Prostate gland (tissue), 2 donors: ENCODE measurements at regions not wholly inside any gene's neighbourhood (a gene's known extent, or its start where the extent isn't known, plus 50 kb on each side); places are given as distances from the start of the nearest gene placed in this dataset.

ENCODE experiments used
- POLR2A ChIP-seq: fragments of 450-650 bp; IDR thresholded peaks from one replicate; pipeline ENCODE4 v1.6.1; 2016; ENCODE audit warnings: antibody characterized with exemption, mild to moderate bottlenecking
- TF ChIP-seq, protein P1 (sequence below), 4 experiments: fragments of 200-600 bp in 2 of 4; fragments of 450-650 bp in 2 of 4; sonication (generic) in 2 of 4; IDR thresholded peaks; 1 replicate in 3 of 4; 2 replicates in 1 of 4; pipeline ENCODE4 v1.5.1; 2016 to 2019; ENCODE audit warnings: antibody characterized with exemption in 4 of 4, mild to moderate bottlenecking in 2 of 4, moderate library complexity in 2 of 4

- TF ChIP-seq POLR2A, result no peak
- TF ChIP-seq, protein P1, sequence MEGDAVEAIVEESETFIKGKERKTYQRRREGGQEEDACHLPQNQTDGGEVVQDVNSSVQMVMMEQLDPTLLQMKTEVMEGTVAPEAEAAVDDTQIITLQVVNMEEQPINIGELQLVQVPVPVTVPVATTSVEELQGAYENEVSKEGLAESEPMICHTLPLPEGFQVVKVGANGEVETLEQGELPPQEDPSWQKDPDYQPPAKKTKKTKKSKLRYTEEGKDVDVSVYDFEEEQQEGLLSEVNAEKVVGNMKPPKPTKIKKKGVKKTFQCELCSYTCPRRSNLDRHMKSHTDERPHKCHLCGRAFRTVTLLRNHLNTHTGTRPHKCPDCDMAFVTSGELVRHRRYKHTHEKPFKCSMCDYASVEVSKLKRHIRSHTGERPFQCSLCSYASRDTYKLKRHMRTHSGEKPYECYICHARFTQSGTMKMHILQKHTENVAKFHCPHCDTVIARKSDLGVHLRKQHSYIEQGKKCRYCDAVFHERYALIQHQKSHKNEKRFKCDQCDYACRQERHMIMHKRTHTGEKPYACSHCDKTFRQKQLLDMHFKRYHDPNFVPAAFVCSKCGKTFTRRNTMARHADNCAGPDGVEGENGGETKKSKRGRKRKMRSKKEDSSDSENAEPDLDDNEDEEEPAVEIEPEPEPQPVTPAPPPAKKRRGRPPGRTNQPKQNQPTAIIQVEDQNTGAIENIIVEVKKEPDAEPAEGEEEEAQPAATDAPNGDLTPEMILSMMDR (IDR thresholded peaks at IDR 0.05), result no peak
Observed at GRCh38 chr2:103809941-103810441, 1043.9 kb upstream of the POU3F3 start.
